ENCODE measurements at regions not wholly inside any gene's neighbourhood (a gene's known extent, or its start where the extent isn't known, plus 50 kb on each side); places are given as distances from the start of the nearest gene placed in this dataset.
"Not testable (repeated sequence)": the region's sequence is repeated elsewhere in the genome, so short reads cannot be mapped to it uniquely, and the experiment has no call there.

DNA sequence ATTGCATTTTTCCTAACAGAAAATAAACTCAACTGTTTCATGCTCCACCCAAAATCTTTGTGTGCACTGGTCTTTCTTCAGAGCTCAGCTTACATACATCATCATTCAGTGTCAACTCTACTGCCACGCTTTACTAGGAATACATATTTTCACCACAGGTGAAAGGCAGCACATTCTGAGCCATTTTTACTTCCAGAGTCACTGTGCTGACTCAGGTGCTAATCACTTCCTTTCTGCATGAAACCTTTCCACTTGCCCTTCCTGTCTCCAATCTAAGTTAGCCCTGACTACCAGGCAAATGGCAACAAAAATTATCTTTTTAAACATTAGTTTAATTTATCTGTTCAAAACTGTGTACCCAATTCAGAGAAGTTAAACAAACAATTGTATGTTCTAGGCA, 1041.0 kb downstream of the PRIM2 start:
- not testable (repeated sequence) for TF ChIP-seq CTCF, EZH2 (IDR thresholded peaks at IDR 0.05)
